ENCODE measurements at regions not wholly inside any gene's neighbourhood (a gene's known extent, or its start where the extent isn't known, plus 50 kb on each side); places are given as distances from the start of the nearest gene placed in this dataset.

GRCh38 chr1:106787520-106787919 is 269.0 kb upstream of the PRMT6 start:
- TF ChIP-seq ZNF333 (CRISPR knock-in tag; IDR thresholded peaks at IDR 0.05; ENCODE audit: borderline replicate concordance): no peak
- no peak for TF ChIP-seq TCF7L2 (IDR thresholded peaks at IDR 0.05; ENCODE audit: low read depth, low read length)
- TF ChIP-seq CTCF (CRISPR knock-in tag; IDR thresholded peaks at IDR 0.05): no peak
- no peak for TF ChIP-seq UBTF (CRISPR knock-in tag; IDR thresholded peaks at IDR 0.05)
- TF ChIP-seq NPAS2 (CRISPR knock-in tag; IDR thresholded peaks at IDR 0.05; ENCODE audit: borderline replicate concordance): no peak
- TF ChIP-seq TRIM22 (IDR thresholded peaks at IDR 0.05): no peak
- TF ChIP-seq HIVEP1 (CRISPR knock-in tag; IDR thresholded peaks at IDR 0.05): no peak
- no peak for TF ChIP-seq USF2 (IDR thresholded peaks at IDR 0.05; ENCODE audit: low read depth, low read length)
- no peak for TF ChIP-seq USF2 (CRISPR knock-in tag; IDR thresholded peaks at IDR 0.05; ENCODE audit: borderline replicate concordance)
- TF ChIP-seq XBP1 (CRISPR knock-in tag; IDR thresholded peaks at IDR 0.05): no peak
- TF ChIP-seq EZH2 (conservative IDR thresholded peaks at IDR 0.05; ENCODE audit: low read depth, low read length): no peak
